ENCODE measurements at regions not wholly inside any gene's neighbourhood (a gene's known extent, or its start where the extent isn't known, plus 50 kb on each side); places are given as distances from the start of the nearest gene placed in this dataset.

DNA sequence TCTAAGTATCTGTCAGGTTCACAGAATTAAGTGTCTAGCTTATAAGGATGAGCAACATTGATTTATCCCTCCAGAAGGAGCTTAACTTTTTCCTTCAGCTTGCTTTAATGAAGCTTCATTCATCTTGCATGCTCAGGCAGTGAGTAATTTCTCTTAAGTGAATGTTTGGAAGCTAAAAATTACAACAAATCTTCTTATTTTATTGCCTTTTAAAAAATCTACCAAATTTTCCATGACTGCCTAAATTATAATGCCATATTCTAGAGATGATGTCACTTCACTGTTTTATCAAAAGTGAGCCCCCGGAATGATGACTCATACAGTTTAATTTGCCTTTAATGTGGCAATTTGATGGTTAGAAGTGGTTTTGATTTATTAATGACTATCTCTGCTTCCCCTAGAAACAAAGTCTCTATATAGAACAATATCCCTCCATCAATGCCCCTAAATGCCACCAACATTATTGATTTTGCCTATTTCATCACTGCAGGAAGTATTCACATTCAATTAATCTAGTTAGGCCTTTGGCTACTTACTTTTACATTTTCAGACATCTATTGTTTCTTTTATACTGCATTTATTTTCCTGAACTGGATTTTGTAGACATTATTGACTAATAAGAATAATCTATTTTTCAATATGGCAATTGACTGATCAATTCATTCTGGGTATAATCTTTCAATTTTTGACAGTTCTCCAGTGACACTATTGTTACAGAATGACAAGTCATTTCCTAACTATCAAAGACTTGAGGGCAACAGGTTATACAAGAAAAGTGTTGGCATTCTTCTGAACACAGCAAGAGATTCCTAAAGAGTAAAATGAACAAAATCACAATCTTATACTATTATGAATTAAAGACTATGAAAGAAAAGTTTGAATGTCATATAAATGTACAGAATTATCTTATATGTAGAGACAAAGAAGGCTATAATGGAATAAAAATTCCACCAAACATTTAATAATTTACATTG is 139.3 kb upstream of the ODAD2 start:
- H3K4me3 ChIP-seq: no peak overlapping the region
- no peaks in the 10 kb centered on the region for H3K36me3 ChIP-seq
- no peaks in the 10 kb centered on the region for H3K27me3 ChIP-seq
- DNase-seq: no peak
- no peak for TF ChIP-seq CTCF (IDR thresholded peaks at IDR 0.05)
- intact Hi-C loops (cut with DNase I; ENCODE audit: low total_unique reads): no loop called here
- H3K4me1 ChIP-seq: peaks cover 0 to 12% (median 0%) of the 10 kb centered on the region in 4 donors
- H3K9me3 ChIP-seq: peaks cover 0 to 17% (median 10%) of the 10 kb centered on the region in 3 donors
- H3K27ac ChIP-seq: peak overlapping the region in 1 of 2 donors; percentile 1

- H3K36me3 ChIP-seq: no peaks in the 10 kb centered on the region
- TF ChIP-seq CTCF (IDR thresholded peaks at IDR 0.05): no peak
Measured at GRCh38 chr10:28135258-28135657, 136.4 kb upstream of the ODAD2 start.

GRCh38 chr10:28130267-28130666 is 131.4 kb upstream of the ODAD2 start:
- Histone ChIP-seq H3K9me3 (peaks cover 0 to 7% (median 4%) of the 10 kb centered on the region in 3 donors), H3K4me3 (no peak overlapping the region), H3K4me1 (peaks cover 0 to 21% (median 6%) of the 10 kb centered on the region in 4 donors), H3K27ac (no peak overlapping the region), H3K27me3 (no peaks in the 10 kb centered on the region), H3K36me3 (no peaks in the 10 kb centered on the region)
- no peak for TF ChIP-seq CTCF (IDR thresholded peaks at IDR 0.05)
- no peak for DNase-seq
- intact Hi-C loops (cut with DNase I; ENCODE audit: low total_unique reads): no loop called here

More at GRCh38 chr10:28135258-28135657, 136.4 kb upstream of the ODAD2 start:
- H3K27me3 ChIP-seq: no peaks in the 10 kb centered on the region
- H3K4me3 ChIP-seq: no peak overlapping the region
- H3K4me1 ChIP-seq: peaks cover 0 to 6% (median 2%) of the 10 kb centered on the region in 4 donors
- no peak overlapping the region for H3K27ac ChIP-seq
- intact Hi-C loops (cut with DNase I; ENCODE audit: low total_unique reads): no loop called here
- no peak for DNase-seq
- peaks cover 0 to 18% (median 14%) of the 10 kb centered on the region in 3 donors for H3K9me3 ChIP-seq

DNA sequence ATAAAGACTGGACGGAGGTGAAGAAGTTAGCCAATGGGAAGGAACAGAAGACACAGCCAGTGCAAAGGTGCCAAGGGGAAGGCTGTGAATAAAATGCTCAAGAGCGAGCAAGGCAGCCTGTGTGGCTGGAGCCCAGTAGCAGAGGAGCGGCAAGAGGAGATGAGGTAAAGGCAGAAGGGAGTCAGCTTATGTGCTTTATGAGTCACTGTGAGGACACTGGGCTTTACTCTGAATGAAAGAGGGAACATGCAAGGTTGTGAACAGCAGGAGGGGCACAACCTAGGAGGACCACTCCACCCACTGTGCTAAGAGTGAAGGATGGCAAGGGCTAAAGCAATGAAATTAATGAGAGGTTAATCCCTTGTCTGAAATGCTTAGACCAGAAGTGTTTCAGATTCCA is 129.0 kb upstream of the ODAD2 start:
- no peak for TF ChIP-seq CTCF (IDR thresholded peaks at IDR 0.05)
- Histone ChIP-seq H3K9me3 (peaks cover 0 to 1% (median 0%) of the 10 kb centered on the region in 3 donors), H3K36me3 (peaks cover 0 to 6% (median 0%) of the 10 kb centered on the region in 3 donors), H3K4me3 (no peak overlapping the region), H3K27ac (no peak overlapping the region), H3K4me1 (peaks cover 0 to 30% (median 9%) of the 10 kb centered on the region in 4 donors), H3K27me3 (no peaks in the 10 kb centered on the region)
- no peak for DNase-seq
- intact Hi-C loops (cut with DNase I; ENCODE audit: low total_unique reads): no loop called here

DNA sequence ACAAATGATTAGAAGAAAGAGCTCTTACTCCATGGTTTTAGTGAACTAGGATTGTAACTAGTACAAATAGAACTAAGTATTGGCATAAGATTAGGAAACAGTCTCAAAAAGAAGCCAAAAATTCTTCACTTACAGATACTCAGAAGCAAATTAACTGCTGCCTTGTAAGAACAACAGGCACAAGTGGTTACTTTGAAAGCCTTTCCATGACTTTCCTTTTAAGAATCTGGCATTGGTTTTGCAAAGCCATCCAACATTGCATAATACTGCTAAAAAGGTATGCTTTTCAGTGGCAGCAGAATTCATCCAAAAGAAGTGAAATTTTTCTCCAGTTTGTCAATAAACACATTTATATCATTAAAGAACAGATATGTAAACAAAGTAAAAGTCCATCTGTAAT is 126.8 kb upstream of the ODAD2 start:
- H3K36me3 ChIP-seq: peaks cover 0 to 6% (median 0%) of the 10 kb centered on the region in 3 donors
- no peak for TF ChIP-seq CTCF (IDR thresholded peaks at IDR 0.05)
- no peaks in the 10 kb centered on the region for H3K27me3 ChIP-seq
- H3K4me1 ChIP-seq: peaks cover 0 to 30% (median 9%) of the 10 kb centered on the region in 4 donors
- H3K9me3 ChIP-seq: no peaks in the 10 kb centered on the region
- no peak overlapping the region for H3K4me3 ChIP-seq
- intact Hi-C loops (cut with DNase I; ENCODE audit: low total_unique reads): no loop called here
- DNase-seq: no peak
- peak overlapping the region; percentile 5 to 10 for H3K27ac ChIP-seq
